GM12872 (cell line): ENCODE measurements at regions not wholly inside any gene's neighbourhood (a gene's known extent, or its start where the extent isn't known, plus 50 kb on each side); places are given as distances from the start of the nearest gene placed in this dataset.

Experiments
- CTCF ChIP-seq: IDR thresholded peaks from 3 replicates; pipeline ENCODE4 v1.5.1; 2011; ENCODE audit warnings: low read depth, mild to moderate bottlenecking, low read length, moderate library complexity; ENCODE audit not compliant: insufficient read depth

GRCh38 chr16:63653044-63653839, 1468.6 kb downstream of the CDH11 start:
- no peak for TF ChIP-seq CTCF

DNA sequence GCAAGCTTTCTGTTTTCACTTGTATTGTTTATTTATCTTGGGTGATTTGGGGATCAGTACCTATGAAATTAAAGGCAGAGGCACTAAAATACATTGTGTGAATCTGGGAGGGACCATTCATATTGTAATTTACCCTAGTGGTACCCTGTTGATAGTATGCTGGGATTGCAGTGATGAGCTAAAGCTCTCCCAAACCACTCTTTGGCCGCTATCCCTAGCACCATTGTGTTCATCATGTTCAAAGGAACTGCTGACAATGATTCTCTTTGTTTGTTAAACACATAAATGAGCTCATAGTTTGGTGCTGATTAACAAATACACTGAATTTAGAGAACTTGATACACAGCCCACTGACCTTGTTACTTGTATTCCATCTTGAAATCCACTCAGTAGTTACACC, 1469.8 kb downstream of the CDH11 start:
- TF ChIP-seq CTCF: no peak

DNA sequence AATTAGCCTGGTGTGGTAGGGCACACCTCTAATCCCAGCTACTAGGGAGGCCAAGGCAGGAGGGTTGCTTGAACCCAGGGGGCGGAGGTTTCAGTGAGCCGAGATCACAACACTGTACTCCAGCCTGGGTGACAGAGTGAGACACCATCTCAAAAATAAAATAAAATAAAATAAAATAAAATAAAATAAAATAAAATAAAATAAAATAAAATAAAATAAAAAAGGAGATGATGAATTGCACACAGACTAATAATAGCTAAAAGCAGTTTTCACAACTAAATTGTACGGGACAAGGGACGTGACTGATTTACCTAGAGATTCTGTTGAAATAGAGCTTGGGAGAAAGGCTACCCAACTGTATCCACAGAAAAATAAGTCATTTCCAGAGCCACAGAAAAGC, 1471.3 kb downstream of the CDH11 start:
- no peak for TF ChIP-seq CTCF

DNA sequence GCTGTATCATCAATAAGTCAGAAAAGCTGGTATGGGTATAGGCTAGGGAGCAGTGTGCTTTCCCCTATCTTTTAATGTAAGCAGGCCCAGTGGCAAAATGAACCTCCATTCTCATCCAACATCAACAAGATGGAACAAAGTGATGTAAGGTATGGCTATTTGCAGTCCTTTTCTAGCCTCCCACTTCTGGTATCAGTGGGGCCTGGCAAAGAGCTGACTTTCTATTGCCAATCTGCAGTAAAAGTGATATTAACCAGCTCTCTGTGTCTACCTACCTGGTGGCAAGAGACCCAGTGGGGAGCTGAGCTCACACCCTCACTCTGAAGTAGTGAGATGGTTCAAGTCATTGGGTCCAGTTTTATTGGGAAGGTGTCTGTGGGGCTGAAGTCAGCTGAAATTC, 1492.6 kb downstream of the CDH11 start:
- no peak for TF ChIP-seq CTCF

- TF ChIP-seq CTCF: no peak
These were observed 1493.1 kb downstream of the CDH11 start for GRCh38 chr16:63628812-63629211.

GRCh38 chr16:63625126-63625525, 1496.7 kb downstream of the CDH11 start:
- no peak for TF ChIP-seq CTCF

DNA sequence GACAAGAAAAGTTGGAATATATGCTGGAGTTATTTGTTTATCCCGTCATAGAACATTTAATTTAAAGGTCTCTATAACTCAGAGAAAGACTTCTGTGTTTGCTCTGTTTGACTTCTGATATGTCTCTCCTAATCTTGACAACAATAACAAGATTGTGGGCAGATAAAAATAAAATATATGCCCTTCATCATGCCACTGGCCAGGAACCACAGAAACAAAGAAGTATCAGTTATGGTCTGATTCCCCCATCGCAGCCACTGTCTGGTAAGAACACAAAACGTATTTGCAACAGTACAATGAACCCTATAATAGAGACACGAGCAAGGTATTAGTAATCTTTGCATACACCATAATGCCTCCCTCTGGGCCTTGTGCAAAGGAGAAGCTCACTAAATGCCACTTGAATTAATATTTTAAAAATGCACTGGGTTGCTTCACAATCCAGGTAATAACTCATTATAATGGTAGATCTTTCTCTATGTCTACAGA, 1498.3 kb downstream of the CDH11 start:
- TF ChIP-seq CTCF: no peak
